SK-N-SH (cell line): ENCODE measurements at regions not wholly inside any gene's neighbourhood (a gene's known extent, or its start where the extent isn't known, plus 50 kb on each side); places are given as distances from the start of the nearest gene placed in this dataset.
"Not testable (repeated sequence)": the region's sequence is repeated elsewhere in the genome, so short reads cannot be mapped to it uniquely, and the experiment has no call there.

ENCODE experiments used
- CTCF ChIA-PET: fragments of 300-600, 350-600 bp; formaldehyde crosslinking; extraction: SDS; loops from one replicate; lab custom pipeline; 2021; lab: Yijun Ruan, JAX
- POLR2A ChIA-PET: fragments of 350-600 bp; sonication (Branson Sonifier 250); formaldehyde crosslinking; extraction: SDS; loops from one replicate; lab custom pipeline; 2020; ENCODE audit warnings: antibody characterized with exemption, inconsistent platforms; lab: Yijun Ruan, JAX
- DNase-seq: peaks from one replicate; pipeline ENCODE4 v3.0.0; 2012
- H2AFZ ChIP-seq: fragments of 200-600 bp; sonication (generic); 2 replicates; pipeline ENCODE4 v1.8.1; 2016; ENCODE audit warnings: antibody characterized with exemption, mild to moderate bottlenecking, low read depth
- H3F3A ChIP-seq: fragments of 200-600 bp; sonication (generic); replicated peaks from 2 replicates; pipeline ENCODE3; 2016; ENCODE audit warnings: antibody characterized with exemption, mild to moderate bottlenecking; ENCODE audit not compliant: insufficient read depth
- H3K27ac ChIP-seq, 2 experiments: fragments of 200-500 bp in 1 of 2; fragments of 200-600 bp in 1 of 2; sonication (Bioruptor generic) in 1 of 2; sonication (generic), shearing (Covaris generic) in 1 of 2; 2 replicates each; pipeline versions ENCODE4 v1.5.1 to v1.6.1; 2014 to 2016; ENCODE audit warnings: low read depth in 2 of 2, inconsistent platforms in 1 of 2, low read length in 1 of 2, mild to moderate bottlenecking in 1 of 2, mixed read lengths in 1 of 2
- H3K27me3 ChIP-seq: fragments of 200-600 bp; sonication (generic), shearing (Covaris generic); 2 replicates; pipeline ENCODE4 v1.6.1; 2016; ENCODE audit warnings: mixed run types; ENCODE audit not compliant: insufficient read depth
- H3K36me3 ChIP-seq, 2 experiments: fragments of 200-500 bp in 1 of 2; fragments of 200-600 bp in 1 of 2; sonication (Bioruptor generic) in 1 of 2; sonication (generic) in 1 of 2; replicated peaks in 1 of 2; 2 replicates each; pipeline versions ENCODE3 to v1.5.1; 2014 to 2016; ENCODE audit warnings: low read length in 1 of 2, mild to moderate bottlenecking in 1 of 2; ENCODE audit not compliant: insufficient read depth in 2 of 2, control insufficient read depth in 1 of 2
- H3K4me1 ChIP-seq, 2 experiments: fragments of 200-500 bp in 1 of 2; fragments of 200-600 bp in 1 of 2; sonication (Bioruptor generic) in 1 of 2; sonication (generic), shearing (Covaris generic) in 1 of 2; 2 replicates each; pipeline versions ENCODE4 v1.5.1 to v1.6.1; 2014 to 2016; ENCODE audit warnings: low read depth in 1 of 2, low read length in 1 of 2, mixed run types in 1 of 2; ENCODE audit not compliant: insufficient read depth in 2 of 2, control insufficient read depth in 1 of 2
- H3K4me2 ChIP-seq: fragments of 200-600 bp; sonication (generic), shearing (Covaris generic); 2 replicates; pipeline ENCODE4 v1.6.1; 2017; ENCODE audit warnings: mixed run types
- H3K4me3 ChIP-seq, 2 experiments: fragments of 200-500 bp in 1 of 2; fragments of 200-600 bp in 1 of 2; sonication (Bioruptor generic) in 1 of 2; sonication (generic), shearing (Covaris generic) in 1 of 2; 2 replicates each; pipeline versions ENCODE4 v1.5.1 to v1.8.1; 2014 to 2016; ENCODE audit warnings: low read depth in 2 of 2, inconsistent platforms in 1 of 2, low read length in 1 of 2, mild to moderate bottlenecking in 1 of 2, mixed read lengths in 1 of 2, moderate library complexity in 1 of 2
- H3K79me2 ChIP-seq: fragments of 200-600 bp; sonication (generic); 2 replicates; pipeline ENCODE4 v1.8.1; 2017; ENCODE audit warnings: mild to moderate bottlenecking; ENCODE audit not compliant: insufficient read depth
- H3K9ac ChIP-seq: fragments of 200-600 bp; sonication (generic); 2 replicates; pipeline ENCODE4 v1.6.1; 2017; ENCODE audit warnings: mixed run types
- H3K9me2 ChIP-seq: fragments of 200-600 bp; sonication (generic); 2 replicates; pipeline ENCODE4 v1.6.1; 2017; ENCODE audit warnings: mixed run types
- H3K9me3 ChIP-seq: fragments of 200-600 bp; sonication (generic); 2 replicates; pipeline ENCODE4 v1.6.1; 2017; ENCODE audit warnings: mixed run types, mild to moderate bottlenecking, moderate library complexity
- H4K20me1 ChIP-seq: fragments of 200-600 bp; sonication (generic); 2 replicates; pipeline ENCODE4 v1.6.1; 2017; ENCODE audit warnings: mild to moderate bottlenecking, mixed run types; ENCODE audit not compliant: insufficient read depth
- CTCF ChIP-seq: fragments of 200-600 bp; sonication (generic); IDR thresholded peaks from 2 replicates; pipeline ENCODE4 v1.6.1; 2017; ENCODE audit warnings: antibody characterized with exemption, mild to moderate bottlenecking, moderate library complexity
- ELF1 ChIP-seq: IDR thresholded peaks from 2 replicates; pipeline ENCODE4 v1.4.0; 2012
- FOXJ3 ChIP-seq: sonication (generic); formaldehyde crosslinking; IDR thresholded peaks from 2 replicates; pipeline ENCODE4 v1.5.1; 2020; ENCODE audit warnings: mild to moderate bottlenecking, missing genetic modification reagents
- IRF3 ChIP-seq: fragments of 150-350 bp; IDR thresholded peaks from 2 replicates; pipeline ENCODE4 v1.6.1; 2016; ENCODE audit warnings: mild to moderate bottlenecking, low read depth, low read length
- MEF2A ChIP-seq: IDR thresholded peaks from 2 replicates; pipeline ENCODE4 v1.4.0; 2012; ENCODE audit warnings: low read depth, borderline replicate concordance
- PBX3 ChIP-seq: IDR thresholded peaks from 2 replicates; pipeline ENCODE4; 2012
- RAD21 ChIP-seq: IDR thresholded peaks from 2 replicates; pipeline ENCODE4 v1.6.1; 2012; ENCODE audit warnings: mild to moderate bottlenecking, low read length
- RCOR1 ChIP-seq: fragments of 150-350 bp; IDR thresholded peaks from 2 replicates; pipeline ENCODE4 v1.6.1; 2017; ENCODE audit warnings: antibody characterized with exemption, low read length
- REST ChIP-seq: IDR thresholded peaks from 2 replicates; pipeline ENCODE4 v1.6.1; 2012; ENCODE audit warnings: mild to moderate bottlenecking, low read depth, low read length, moderate library complexity
- TCF12 ChIP-seq: IDR thresholded peaks from 2 replicates; pipeline ENCODE4 v1.4.0; 2012
- TEAD4 ChIP-seq: IDR thresholded peaks from 2 replicates; pipeline ENCODE4 v1.4.0; 2012; ENCODE audit warnings: mild to moderate bottlenecking, borderline replicate concordance; ENCODE audit not compliant: insufficient read depth
- USF2 ChIP-seq: fragments of 150-350 bp; IDR thresholded peaks from 2 replicates; pipeline ENCODE4 v1.6.1; 2017; ENCODE audit warnings: antibody characterized with exemption, low read length, low read depth, borderline replicate concordance
- ZBTB33 ChIP-seq: IDR thresholded peaks from 2 replicates; pipeline ENCODE4 v1.4.0; 2012; ENCODE audit warnings: low read depth, borderline replicate concordance
- WGBS: methylation state at CpG from one replicate; pipeline ENCODE4 v1.1.6; 2017; ENCODE audit warnings: low lambda C conversion rate; 5-methylcytosine and 5-hydroxymethylcytosine counted together

- TF ChIP-seq PBX3: no peak
These were observed 181.9 kb upstream of the ZNF469 start (continued) for GRCh38 chr16:88200896-88201185.

GRCh38 chr16:88201611-88202010 is 181.1 kb upstream of the ZNF469 start:
- WGBS: 86% methylated on average over 6 of the region's 9 CpGs
- H3K27me3 ChIP-seq, H3K79me2 ChIP-seq, POLR2A ChIA-PET, H3K9me3 ChIP-seq, H3K9me2 ChIP-seq, H3K4me2 ChIP-seq, H3K9ac ChIP-seq, H3K36me3 ChIP-seq, H3K4me3 ChIP-seq, CTCF ChIA-PET, DNase-seq, H4K20me1 ChIP-seq, H3K27ac ChIP-seq, H3K4me1 ChIP-seq, H2AFZ ChIP-seq, H3F3A ChIP-seq: not testable (repeated sequence)

GRCh38 chr16:88202207-88202745 is 180.5 kb upstream of the ZNF469 start:
- Histone ChIP-seq H3K4me3 (no peak overlapping the region), H3K79me2 (no peaks in the 10 kb centered on the region), H3K36me3 (no peaks in the 10 kb centered on the region), H3K9ac (no peak overlapping the region), H3F3A (no peaks in the 10 kb centered on the region), H4K20me1 (no peaks in the 10 kb centered on the region), H3K9me2 (no peaks in the 10 kb centered on the region), H3K9me3 (no peaks in the 10 kb centered on the region), H3K4me1 (no peaks in the 10 kb centered on the region; a peak in 1 of 4 replicates), H3K27me3 (no peaks in the 10 kb centered on the region), H3K27ac (no peak overlapping the region), H3K4me2 (no peak overlapping the region), H2AFZ (no peak overlapping the region)
- WGBS: 77% methylated on average over 6 of the region's 13 CpGs
- ChIA-PET CTCF (no interaction called here), POLR2A (no interaction called here)
- no peak for DNase-seq
- TF ChIP-seq RCOR1 (no peak), REST (no peak), TCF12 (no peak), USF2 (no peak), ZBTB33 (no peak), CTCF (no peak), PBX3 (no peak), IRF3 (no peak), TEAD4 (no peak), MEF2A (no peak), RAD21 (no peak), ELF1 (no peak), FOXJ3 (CRISPR knock-in tag) (no peak)
